ENCODE measurements at regions not wholly inside any gene's neighbourhood (a gene's known extent, or its start where the extent isn't known, plus 50 kb on each side); places are given as distances from the start of the nearest gene placed in this dataset.

- no peak for DNase-seq (ENCODE audit: extremely low spot score)
- TF ChIP-seq CTCF (IDR thresholded peaks at IDR 0.05; ENCODE audit: control extremely low read depth, extremely low read depth, low read depth, missing control alignments), result no peak
- CTCF ChIA-PET, result no interaction called here
- POLR2A ChIA-PET, result no interaction called here
These were observed 109.1 kb downstream of the LMO4 start for GRCh38 chr1:87437663-87438295.

GRCh38 chr1:87439821-87440220 lies 111.1 kb downstream of the LMO4 start:
- ChIA-PET CTCF (interaction anchor here (0.8 kb wide), 1 partner anchor 12 kb away, joined by 3 read pairs; no protein-coding TSS in a partner anchor), POLR2A (no interaction called here)
- DNase-seq (ENCODE audit: extremely low spot score), result no peak
- no peak for TF ChIP-seq CTCF (IDR thresholded peaks at IDR 0.05; ENCODE audit: control extremely low read depth, extremely low read depth, low read depth, missing control alignments)

- DNase-seq (ENCODE audit: extremely low spot score), result peak; percentile 41
- no peak for TF ChIP-seq CTCF (IDR thresholded peaks at IDR 0.05; ENCODE audit: control extremely low read depth, extremely low read depth, low read depth, missing control alignments)
- ChIA-PET POLR2A (no interaction called here), CTCF (no interaction called here)
These were observed 120.8 kb downstream of the LMO4 start for GRCh38 chr1:87449348-87449963.

GRCh38 chr1:87450136-87450535 lies 121.5 kb downstream of the LMO4 start:
- no peak for DNase-seq (ENCODE audit: extremely low spot score)
- CTCF ChIA-PET, result interaction anchor here (1.1 to 2.0 kb wide), 2 partner anchors 13 to 107 kb away, joined by 3 to 4 read pairs; no protein-coding TSS in a partner anchor

GRCh38 chr1:87450615-87451209 lies 122.0 kb downstream of the LMO4 start:
- DNase-seq (ENCODE audit: extremely low spot score), result no peak
- CTCF ChIA-PET, result interaction anchor here (0.9 to 2.0 kb wide), 4 partner anchors 13 to 978 kb away, joined by 3 to 4 read pairs (median 3); no protein-coding TSS in a partner anchor
- TF ChIP-seq CTCF (IDR thresholded peaks at IDR 0.05; ENCODE audit: control extremely low read depth, extremely low read depth, low read depth, missing control alignments), result peak; percentile 5
- POLR2A ChIA-PET, result no interaction called here

More at GRCh38 chr1:87450136-87450535, 121.5 kb downstream of the LMO4 start:
- TF ChIP-seq CTCF (IDR thresholded peaks at IDR 0.05; ENCODE audit: control extremely low read depth, extremely low read depth, low read depth, missing control alignments), result no peak
- POLR2A ChIA-PET, result no interaction called here

GRCh38 chr1:87451229-87451920 lies 122.7 kb downstream of the LMO4 start:
- ChIA-PET POLR2A (no interaction called here), CTCF (interaction anchor here (0.8 to 2.0 kb wide), 5 partner anchors 11 to 978 kb away, joined by 3 to 4 read pairs (median 3); no protein-coding TSS in a partner anchor)
- no peak for DNase-seq (ENCODE audit: extremely low spot score)
- no peak for TF ChIP-seq CTCF (IDR thresholded peaks at IDR 0.05; ENCODE audit: control extremely low read depth, extremely low read depth, low read depth, missing control alignments)

All from GM10248 (cell line).